HepG2 (cell line): ENCODE measurements at regions not wholly inside any gene's neighbourhood (a gene's known extent, or its start where the extent isn't known, plus 50 kb on each side); places are given as distances from the start of the nearest gene placed in this dataset.

Source experiments
- ATAC-seq: fragments of 200-7000 bp; cut with Tn5 transposase; 3 replicates; pipeline ENCODE4 v1.9.1; 2020; ENCODE audit warnings: mild to moderate bottlenecking, moderate library complexity
- BruUV-seq: library from RNA; stranded (reverse); fragments of 400-500 nt; replicated peaks from 2 replicates; lab custom pipeline; 2021; lab: Mats Ljungman, UMichigan
- CTCF ChIA-PET: fragments of 300-600 bp; formaldehyde crosslinking; extraction: SDS; loops from one replicate; lab custom pipeline; 2021; ENCODE audit warnings: low total read pairs, inconsistent platforms, low intra/inter-chr PET ratio; lab: Yijun Ruan, JAX
- POLR2A ChIA-PET: fragments of 350-600 bp; sonication (Branson Sonifier 250); formaldehyde crosslinking; loops from one replicate; lab custom pipeline; 2020; ENCODE audit warnings: antibody characterized with exemption, inconsistent platforms; lab: Yijun Ruan, JAX
- DNase-seq: peaks from one replicate; pipeline ENCODE4 v3.0.0-alpha.2; 2015; ENCODE audit warnings: low spot score
- FAIRE-seq: peaks from 3 replicates; lab custom pipeline; 2011; peaks lifted over from hg19 to GRCh38; lab: Jason Lieb, UNC
- H2AFZ ChIP-seq: one replicate; pipeline ENCODE4 v1.6.1; 2011; ENCODE audit warnings: low read length, inconsistent platforms
- H3K27ac ChIP-seq: fragments of 300-600 bp; 3 replicates; pipeline ENCODE4 v1.8.0; 2011; ENCODE audit warnings: mixed run types, mild to moderate bottlenecking, mixed read lengths, low read length, inconsistent platforms; ENCODE audit not compliant: insufficient read depth; ENCODE audit errors: extremely low read length
- H3K27me3 ChIP-seq, 2 experiments: fragments of 200-600 bp in 1 of 2; 2 replicates in 1 of 2; 3 replicates in 1 of 2; pipeline versions ENCODE4 v1.6.0 to v1.8.0; 2011; ENCODE audit warnings: low read length in 2 of 2, mild to moderate bottlenecking in 2 of 2, moderate library complexity in 2 of 2, inconsistent platforms in 1 of 2; ENCODE audit not compliant: insufficient read depth in 2 of 2, control insufficient read depth in 1 of 2
- H3K36me3 ChIP-seq, 2 experiments: fragments of 200-600 bp in 1 of 2; replicated peaks in 1 of 2; 2 replicates in 1 of 2; 3 replicates in 1 of 2; pipeline versions ENCODE4 v1.5.1 to v1.8.0; 2011; ENCODE audit warnings: low read length in 2 of 2, inconsistent platforms in 1 of 2; ENCODE audit not compliant: insufficient read depth in 2 of 2, control insufficient read depth in 1 of 2
- H3K4me1 ChIP-seq: 2 replicates; pipeline ENCODE4 v1.5.1; 2012; ENCODE audit warnings: low read length, inconsistent platforms; ENCODE audit not compliant: insufficient read depth
- H3K4me2 ChIP-seq: 2 replicates; pipeline ENCODE4 v1.6.0; 2011; ENCODE audit warnings: low read depth, low read length, inconsistent platforms
- H3K4me3 ChIP-seq, 3 experiments: fragments of 200-600 bp in 1 of 3; sonication (generic), shearing (Covaris generic) in 1 of 3; replicated peaks in 1 of 3; 2 replicates each; pipeline ENCODE4 v1.5.1; 2011 to 2016; ENCODE audit warnings: low read length in 3 of 3, inconsistent platforms in 2 of 3, low read depth in 2 of 3, mild to moderate bottlenecking in 2 of 3, control low read depth in 1 of 3, mixed read lengths in 1 of 3; ENCODE audit not compliant: insufficient read depth in 1 of 3
- H3K79me2 ChIP-seq: one replicate; pipeline ENCODE4 v1.6.1; 2011; ENCODE audit warnings: low read length, inconsistent platforms; ENCODE audit not compliant: insufficient read depth
- H3K9ac ChIP-seq: 2 replicates; pipeline ENCODE4 v1.6.0; 2011; ENCODE audit warnings: mild to moderate bottlenecking, low read depth, low read length, inconsistent platforms; ENCODE audit not compliant: insufficient read depth
- H3K9me3 ChIP-seq: 2 replicates; pipeline ENCODE4 v1.5.1; 2012; ENCODE audit warnings: mild to moderate bottlenecking, low read length
- H4K20me1 ChIP-seq: 2 replicates; pipeline ENCODE4 v1.6.0; 2011; ENCODE audit warnings: inconsistent platforms, mild to moderate bottlenecking, low read length, moderate library complexity; ENCODE audit not compliant: insufficient read depth
- ADNP ChIP-seq: sonication (generic); formaldehyde crosslinking; IDR thresholded peaks from 2 replicates; pipeline ENCODE4 v1.4.0; 2020; ENCODE audit warnings: missing genetic modification reagents
- ATAD3A ChIP-seq: sonication (generic); formaldehyde crosslinking; IDR thresholded peaks from 2 replicates; pipeline ENCODE4 v1.4.0; 2020; ENCODE audit warnings: missing genetic modification reagents
- CERS6 ChIP-seq: sonication (generic); formaldehyde crosslinking; IDR thresholded peaks from 2 replicates; pipeline ENCODE4 v1.5.0; 2020; ENCODE audit warnings: missing genetic modification reagents
- CHCHD3 ChIP-seq: sonication (generic); formaldehyde crosslinking; IDR thresholded peaks from 2 replicates; pipeline ENCODE4 v1.8.0; 2022; ENCODE audit warnings: mild to moderate bottlenecking, missing genetic modification reagents, moderate library complexity
- ELF4 ChIP-seq: sonication (generic); formaldehyde crosslinking; IDR thresholded peaks from 2 replicates; pipeline ENCODE4 v1.5.0; 2020; ENCODE audit warnings: missing genetic modification reagents, mild to moderate bottlenecking, moderate library complexity, borderline replicate concordance
- FOSL1 ChIP-seq: sonication (generic); formaldehyde crosslinking; IDR thresholded peaks from 2 replicates; pipeline ENCODE4 v1.9.0; 2021; ENCODE audit warnings: missing genetic modification reagents, borderline replicate concordance
- HHEX ChIP-seq: IDR thresholded peaks from 2 replicates; pipeline ENCODE4 v1.6.1; 2016; ENCODE audit warnings: control low read depth
- NFIB ChIP-seq: sonication (generic); formaldehyde crosslinking; IDR thresholded peaks from 2 replicates; pipeline ENCODE4 v1.9.0; 2021; ENCODE audit warnings: missing genetic modification reagents, mild to moderate bottlenecking, borderline replicate concordance
- ONECUT2 ChIP-seq: sonication (generic); formaldehyde crosslinking; IDR thresholded peaks from 2 replicates; pipeline ENCODE4 v1.4.0; 2020; ENCODE audit warnings: missing genetic modification reagents
- ZNF326 ChIP-seq: sonication (generic); formaldehyde crosslinking; IDR thresholded peaks from 2 replicates; pipeline ENCODE4 v1.4.0; 2020; ENCODE audit warnings: missing genetic modification reagents, borderline replicate concordance
- ZNF329 ChIP-seq: sonication (generic); formaldehyde crosslinking; IDR thresholded peaks from 2 replicates; pipeline ENCODE4 v1.9.0; 2021; ENCODE audit warnings: low read depth, mild to moderate bottlenecking, missing genetic modification reagents
- ZNF382 ChIP-seq: sonication (generic); formaldehyde crosslinking; IDR thresholded peaks from 2 replicates; pipeline ENCODE4 v1.5.0; 2020; ENCODE audit warnings: missing genetic modification reagents, mild to moderate bottlenecking, borderline replicate concordance
- ZNF496 ChIP-seq: sonication (generic); formaldehyde crosslinking; IDR thresholded peaks from 2 replicates; pipeline ENCODE4 v1.8.1; 2023; ENCODE audit warnings: mild to moderate bottlenecking, moderate library complexity, missing genetic modification reagents; ENCODE audit not compliant: insufficient replicate concordance
- ZNF737 ChIP-seq: sonication (generic); formaldehyde crosslinking; IDR thresholded peaks from 2 replicates; pipeline ENCODE4 v1.5.0; 2020; ENCODE audit warnings: missing genetic modification reagents, mild to moderate bottlenecking, borderline replicate concordance
- WGBS: methylation state at CpG from one replicate; pipeline ENCODE4 v1.1.6; 2017; ENCODE audit warnings: low lambda C conversion rate; 5-methylcytosine and 5-hydroxymethylcytosine counted together
- in situ Hi-C: cut with HindIII; loops from 2 replicates; pipeline ENCODE4 v1.10.0; 2017; ENCODE audit warnings: low pct_unique_long_range_greater_than_20kb; ENCODE audit not compliant: extremely low pct_ligation_motif_present
- intact Hi-C: fragments of 100-400 bp; cut with micrococcal nuclease; formaldehyde crosslinking; loops from one replicate; pipeline ENCODE4 v1.10.0; 2022; ENCODE audit not compliant: unreplicated experiment
- TF ChIP-seq, protein P1 (sequence below): sonication (generic); formaldehyde crosslinking; IDR thresholded peaks from 2 replicates; pipeline ENCODE4 v1.4.0; 2020; ENCODE audit warnings: low read depth, mild to moderate bottlenecking, missing genetic modification reagents

GRCh38 chr7:136523571-136523970 is 344.9 kb upstream of the CHRM2 start:
- CTCF ChIA-PET: no interaction called here
- Histone ChIP-seq H3K79me2 (no peaks in the 10 kb centered on the region), H3K36me3 (no peaks in the 10 kb centered on the region), H3K4me2 (no peak overlapping the region), H2AFZ (no peak overlapping the region), H3K4me3 (no peak overlapping the region), H4K20me1 (no peaks in the 10 kb centered on the region), H3K4me1 (no peaks in the 10 kb centered on the region), H3K27me3 (no peaks in the 10 kb centered on the region), H3K9ac (no peak overlapping the region), H3K27ac (no peak overlapping the region), H3K9me3 (peaks cover 10% of the 10 kb centered on the region; the same call in 1 of the 2 replicates)
- 23% methylated on average over 3 of the region's 3 CpGs for WGBS
- ATAC-seq: no peak
- POLR2A ChIA-PET: no interaction called here
- FAIRE-seq: no peak
- BruUV-seq: no TSS peak
- intact Hi-C loops: no loop called here
- TF ChIP-seq HHEX: no peak
- TF ChIP-seq ZNF329 (CRISPR knock-in tag): no peak
- no peak for TF ChIP-seq ZNF382
- in situ Hi-C loops: no loop called here
- no peak for DNase-seq

DNA sequence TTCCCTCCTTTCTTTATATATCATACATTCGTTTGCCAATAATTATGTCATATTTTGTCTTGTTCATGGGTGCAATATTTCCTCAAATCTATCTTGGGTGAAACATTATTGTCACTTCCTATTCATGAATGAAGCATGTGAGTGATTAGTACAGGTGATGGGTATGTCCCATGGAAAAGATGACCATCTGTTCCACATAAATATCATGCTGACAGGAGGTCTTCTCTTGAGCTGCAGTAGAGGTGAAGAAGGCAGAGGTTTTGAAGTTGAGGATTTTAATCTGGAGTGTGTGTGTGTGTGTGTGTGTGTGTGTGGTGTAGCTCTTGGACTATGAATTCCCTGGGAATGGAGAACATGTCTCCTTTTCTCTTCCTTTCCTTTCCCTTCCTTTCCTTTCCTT is 350.5 kb upstream of the CHRM2 start:
- H3K27ac ChIP-seq: no peak overlapping the region
- ChIA-PET POLR2A (no interaction called here), CTCF (no interaction called here)
- TF ChIP-seq NFIB (CRISPR knock-in tag): no peak
- no peak for TF ChIP-seq CERS6 (CRISPR knock-in tag)
- no peak for TF ChIP-seq ATAD3A (CRISPR knock-in tag)
- no peak for TF ChIP-seq FOSL1 (CRISPR knock-in tag)
- TF ChIP-seq ADNP (CRISPR knock-in tag): no peak
- no peak for TF ChIP-seq ZNF737
- no peak for TF ChIP-seq ELF4
- TF ChIP-seq ONECUT2 (CRISPR knock-in tag): no peak
- TF ChIP-seq, protein P1, sequence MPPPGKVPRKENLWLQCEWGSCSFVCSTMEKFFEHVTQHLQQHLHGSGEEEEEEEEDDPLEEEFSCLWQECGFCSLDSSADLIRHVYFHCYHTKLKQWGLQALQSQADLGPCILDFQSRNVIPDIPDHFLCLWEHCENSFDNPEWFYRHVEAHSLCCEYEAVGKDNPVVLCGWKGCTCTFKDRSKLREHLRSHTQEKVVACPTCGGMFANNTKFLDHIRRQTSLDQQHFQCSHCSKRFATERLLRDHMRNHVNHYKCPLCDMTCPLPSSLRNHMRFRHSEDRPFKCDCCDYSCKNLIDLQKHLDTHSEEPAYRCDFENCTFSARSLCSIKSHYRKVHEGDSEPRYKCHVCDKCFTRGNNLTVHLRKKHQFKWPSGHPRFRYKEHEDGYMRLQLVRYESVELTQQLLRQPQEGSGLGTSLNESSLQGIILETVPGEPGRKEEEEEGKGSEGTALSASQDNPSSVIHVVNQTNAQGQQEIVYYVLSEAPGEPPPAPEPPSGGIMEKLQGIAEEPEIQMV (CRISPR knock-in tag): no peak
- TF ChIP-seq ZNF496 (CRISPR knock-in tag): no peak
- no peak for TF ChIP-seq ZNF326 (CRISPR knock-in tag)
- no peak for TF ChIP-seq CHCHD3 (CRISPR knock-in tag)
- WGBS: 0% methylated on average over 1 of the region's 1 CpG
- no peak overlapping the region for H3K4me2 ChIP-seq
- intact Hi-C loops (no loop called here), in situ Hi-C loops (no loop called here)
- DNase-seq (no peak), FAIRE-seq (no peak), ATAC-seq (no peak)
- H3K79me2 ChIP-seq: no peaks in the 10 kb centered on the region
- H3K4me1 ChIP-seq: no peaks in the 10 kb centered on the region
- H3K27me3 ChIP-seq: no peaks in the 10 kb centered on the region
- no peaks in the 10 kb centered on the region for H3K36me3 ChIP-seq
- no peaks in the 10 kb centered on the region for H4K20me1 ChIP-seq
- H3K4me3 ChIP-seq: no peak overlapping the region
- H2AFZ ChIP-seq: no peak overlapping the region
- no TSS peak for BruUV-seq
- no peak overlapping the region for H3K9ac ChIP-seq
- H3K9me3 ChIP-seq: peaks cover 8% of the 10 kb centered on the region; the same call in 1 of the 2 replicates
